ENCODE measurements at regions not wholly inside any gene's neighbourhood (a gene's known extent, or its start where the extent isn't known, plus 50 kb on each side); places are given as distances from the start of the nearest gene placed in this dataset.

DNA sequence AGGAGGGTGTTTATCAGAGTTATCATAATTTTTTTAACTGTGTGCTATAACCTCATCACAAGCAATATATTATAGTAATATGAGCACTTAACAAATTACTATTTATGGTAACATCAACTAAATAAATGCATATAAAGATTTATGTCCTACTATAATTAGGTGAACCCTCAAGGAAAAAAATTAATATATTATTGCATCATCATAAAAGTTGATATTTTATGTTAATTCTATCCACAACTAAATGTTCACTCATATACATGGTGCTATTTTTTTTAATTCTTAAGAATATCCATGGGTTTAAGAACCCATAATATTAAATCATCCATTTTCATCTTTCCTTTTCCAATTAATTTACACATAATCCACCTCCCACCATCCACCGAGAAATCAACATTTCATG, 506.0 kb upstream of the USP15 start:
- no peak for ATAC-seq
- ChIA-PET RAD21 (ENCODE audit: low non-redundant PET in 1 of 2, low total read pairs in 2 of 2, uncharacterized antibody in 2 of 2, unreplicated experiment in 2 of 2) (no interaction called here), CTCF (no interaction called here)

More for the DNA sequence above, 506.0 kb upstream of the USP15 start:
- peaks cover 0 to 4% of the 10 kb centered on the region in 2 experiments; a peak in 1 of 4 replicates for H3K4me1 ChIP-seq (ENCODE audit: control insufficient read depth in 1 of 2, insufficient read depth in 2 of 2, low read length in 2 of 2)
- no peaks in the 10 kb centered on the region for H3K27me3 ChIP-seq (ENCODE audit: insufficient read depth, low read length)
- H3K79me2 ChIP-seq (ENCODE audit: insufficient read depth, low read length) = no peaks in the 10 kb centered on the region
- no peak overlapping the region for H3K4me3 ChIP-seq (replicated peaks in 1 of 2; ENCODE audit: low read depth in 1 of 2, low read length in 2 of 2)
- intact Hi-C loops (cut with micrococcal nuclease) = loop anchor here (5.0 kb wide), 1 partner anchor 183 kb away; no protein-coding TSS in a partner anchor
- H2AFZ ChIP-seq (ENCODE audit: low read depth, low read length, poor library complexity, severe bottlenecking) = no peak overlapping the region
- H3K9me2 ChIP-seq (ENCODE audit: insufficient read depth) = no peaks in the 10 kb centered on the region
- POLR2A ChIA-PET = no interaction called here
- H3K27ac ChIP-seq (ENCODE audit: low read depth, low read length) = no peak overlapping the region
- no peak for DNase-seq (ENCODE audit: low read depth, low spot score)
- TF ChIP-seq POLR2AphosphoS5 (IDR thresholded peaks at IDR 0.05; ENCODE audit: low read depth, low read length) (no peak), YY1 (IDR thresholded peaks at IDR 0.05; ENCODE audit: extremely low read depth, insufficient replicate concordance, low read depth, low read length) (no peak), FOSL1 (IDR thresholded peaks at IDR 0.05; ENCODE audit: low read depth) (no peak), SRF (IDR thresholded peaks at IDR 0.05; ENCODE audit: low read depth) (no peak), CBX3 (IDR thresholded peaks at IDR 0.05; ENCODE audit: low read depth) (no peak), POLR2A (IDR thresholded peaks at IDR 0.05; ENCODE audit: borderline replicate concordance, extremely low read depth, insufficient read depth, insufficient read length) (no peak), CEBPB (IDR thresholded peaks at IDR 0.05; ENCODE audit: low read depth) (no peak), EGR1 (IDR thresholded peaks at IDR 0.05; ENCODE audit: low read depth) (no peak), JUND (IDR thresholded peaks at IDR 0.05) (no peak), RAD21 (IDR thresholded peaks at IDR 0.05; ENCODE audit: low read depth) (no peak), EZH2 (IDR thresholded peaks at IDR 0.05) (no peak)
- TF ChIP-seq, protein P1, sequence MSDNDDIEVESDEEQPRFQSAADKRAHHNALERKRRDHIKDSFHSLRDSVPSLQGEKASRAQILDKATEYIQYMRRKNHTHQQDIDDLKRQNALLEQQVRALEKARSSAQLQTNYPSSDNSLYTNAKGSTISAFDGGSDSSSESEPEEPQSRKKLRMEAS (IDR thresholded peaks at IDR 0.05) = no peak
- TF ChIP-seq, protein P2, sequence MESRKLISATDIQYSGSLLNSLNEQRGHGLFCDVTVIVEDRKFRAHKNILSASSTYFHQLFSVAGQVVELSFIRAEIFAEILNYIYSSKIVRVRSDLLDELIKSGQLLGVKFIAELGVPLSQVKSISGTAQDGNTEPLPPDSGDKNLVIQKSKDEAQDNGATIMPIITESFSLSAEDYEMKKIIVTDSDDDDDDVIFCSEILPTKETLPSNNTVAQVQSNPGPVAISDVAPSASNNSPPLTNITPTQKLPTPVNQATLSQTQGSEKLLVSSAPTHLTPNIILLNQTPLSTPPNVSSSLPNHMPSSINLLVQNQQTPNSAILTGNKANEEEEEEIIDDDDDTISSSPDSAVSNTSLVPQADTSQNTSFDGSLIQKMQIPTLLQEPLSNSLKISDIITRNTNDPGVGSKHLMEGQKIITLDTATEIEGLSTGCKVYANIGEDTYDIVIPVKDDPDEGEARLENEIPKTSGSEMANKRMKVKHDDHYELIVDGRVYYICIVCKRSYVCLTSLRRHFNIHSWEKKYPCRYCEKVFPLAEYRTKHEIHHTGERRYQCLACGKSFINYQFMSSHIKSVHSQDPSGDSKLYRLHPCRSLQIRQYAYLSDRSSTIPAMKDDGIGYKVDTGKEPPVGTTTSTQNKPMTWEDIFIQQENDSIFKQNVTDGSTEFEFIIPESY (IDR thresholded peaks at IDR 0.05; ENCODE audit: extremely low read depth, insufficient replicate concordance, low read length) = no peak
- TF ChIP-seq, protein P3, sequence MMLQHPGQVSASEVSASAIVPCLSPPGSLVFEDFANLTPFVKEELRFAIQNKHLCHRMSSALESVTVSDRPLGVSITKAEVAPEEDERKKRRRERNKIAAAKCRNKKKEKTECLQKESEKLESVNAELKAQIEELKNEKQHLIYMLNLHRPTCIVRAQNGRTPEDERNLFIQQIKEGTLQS (IDR thresholded peaks at IDR 0.05) = no peak
- no peak overlapping the region for H3K9ac ChIP-seq (ENCODE audit: low read length)
- no peaks in the 10 kb centered on the region for H3K9me3 ChIP-seq (ENCODE audit: control insufficient read depth in 1 of 2, insufficient read depth in 1 of 2, low read depth in 1 of 2, low read length in 2 of 2)
- H3K4me2 ChIP-seq (ENCODE audit: low read length) = no peak overlapping the region
- H4K20me1 ChIP-seq (ENCODE audit: insufficient read depth) = no peaks in the 10 kb centered on the region
- no TSS peak for BruUV-seq (replicated peaks)
- H3K36me3 ChIP-seq (ENCODE audit: control insufficient read depth in 1 of 2, insufficient read depth in 2 of 2, low read length in 2 of 2) = no peaks in the 10 kb centered on the region
